ENCODE measurements at regions not wholly inside any gene's neighbourhood (a gene's known extent, or its start where the extent isn't known, plus 50 kb on each side); places are given as distances from the start of the nearest gene placed in this dataset.

- TF ChIP-seq POLR2A (IDR thresholded peaks at IDR 0.05) (no peak), CTCF (IDR thresholded peaks at IDR 0.05) (no peak)
Measured at GRCh38 chr12:103250487-103250886, 245.3 kb downstream of the C12orf42 start.

All from Peyer's patch (tissue), 4 donors.